ENCODE measurements at regions not wholly inside any gene's neighbourhood (a gene's known extent, or its start where the extent isn't known, plus 50 kb on each side); places are given as distances from the start of the nearest gene placed in this dataset.
"Not testable (repeated sequence)": the region's sequence is repeated elsewhere in the genome, so short reads cannot be mapped to it uniquely, and the experiment has no call there.

DNA sequence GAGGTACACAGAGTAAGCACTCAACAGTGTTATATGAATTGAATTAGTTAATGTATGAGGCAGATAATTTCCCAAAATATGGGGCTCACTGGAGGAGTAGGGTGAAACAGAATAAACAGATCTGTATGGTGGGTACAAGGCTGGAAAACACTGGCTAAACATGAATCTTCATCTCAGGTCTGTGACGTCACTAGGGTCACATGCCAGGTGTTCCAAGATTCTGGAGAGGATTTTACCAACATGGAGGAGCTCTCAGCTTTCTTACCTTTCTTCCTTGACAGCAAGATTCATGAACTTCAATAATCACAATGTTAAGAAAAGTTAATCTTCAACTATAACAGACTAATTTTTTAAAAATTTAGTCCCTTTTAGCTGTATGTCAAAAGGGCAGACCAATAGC, 385.3 kb upstream of the EYS start:
- DNase-seq; in situ Hi-C loops (cut with MboI; ENCODE audit: low pct_unique_long_range_greater_than_20kb, low sequenced_read_pairs): not testable (repeated sequence)

DNA sequence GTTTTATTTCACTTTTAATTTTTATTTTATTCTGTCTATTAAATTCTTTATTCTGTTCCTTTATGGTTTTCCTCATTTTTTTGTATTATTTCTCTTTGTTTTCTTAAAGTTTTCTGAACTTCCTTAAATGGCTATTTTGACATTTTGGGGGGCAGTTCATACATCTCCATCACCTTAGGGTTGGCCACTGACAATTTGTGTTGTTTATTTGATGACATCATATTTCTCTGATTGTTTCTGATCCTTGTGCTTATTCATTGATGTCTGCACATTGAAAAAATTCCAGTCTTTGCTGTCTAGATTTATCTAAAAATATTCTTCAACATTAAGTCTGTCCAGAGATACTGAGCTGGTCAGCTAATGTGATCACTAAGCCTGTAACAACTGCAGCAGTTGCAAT, 379.5 kb upstream of the EYS start:
- in situ Hi-C loops (cut with MboI; ENCODE audit: low pct_unique_long_range_greater_than_20kb, low sequenced_read_pairs): no loop called here

GRCh38 chr6:66082914-66083313, 375.9 kb upstream of the EYS start:
- in situ Hi-C loops (cut with MboI; ENCODE audit: low pct_unique_long_range_greater_than_20kb, low sequenced_read_pairs): no loop called here
- DNase-seq: no peak

More for the DNA sequence above, 379.5 kb upstream of the EYS start:
- DNase-seq: no peak

GRCh38 chr6:66068907-66069306, 361.9 kb upstream of the EYS start:
- no peak for DNase-seq
- in situ Hi-C loops (cut with MboI; ENCODE audit: low pct_unique_long_range_greater_than_20kb, low sequenced_read_pairs): no loop called here

GRCh38 chr6:66068033-66068432, 361.0 kb upstream of the EYS start:
- in situ Hi-C loops (cut with MboI; ENCODE audit: low pct_unique_long_range_greater_than_20kb, low sequenced_read_pairs): no loop called here
- no peak for DNase-seq

DNA sequence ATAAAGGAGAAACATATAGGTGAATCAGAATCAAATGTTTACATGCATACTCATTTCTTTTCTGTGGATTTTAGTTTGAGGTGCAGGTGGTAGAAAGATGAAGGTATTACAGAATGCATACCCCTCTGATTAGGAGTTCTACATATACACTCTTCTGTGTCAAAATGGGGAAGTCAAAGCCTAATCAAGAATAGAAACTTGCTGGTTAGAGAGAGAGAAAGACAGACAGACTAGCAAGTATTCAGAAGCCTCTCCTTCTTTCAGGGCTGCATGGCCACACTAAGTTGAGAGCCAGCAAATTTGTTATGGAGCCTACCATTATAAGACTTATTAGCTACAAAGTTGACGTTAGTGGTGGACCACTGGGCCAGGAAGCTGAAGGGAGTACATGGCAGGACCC, 358.3 kb upstream of the EYS start:
- peak; percentile 23 for DNase-seq
- in situ Hi-C loops (cut with MboI; ENCODE audit: low pct_unique_long_range_greater_than_20kb, low sequenced_read_pairs): no loop called here

GRCh38 chr6:66057034-66057433, 350.0 kb upstream of the EYS start:
- DNase-seq: no peak
- in situ Hi-C loops (cut with MboI; ENCODE audit: low pct_unique_long_range_greater_than_20kb, low sequenced_read_pairs): no loop called here

DNA sequence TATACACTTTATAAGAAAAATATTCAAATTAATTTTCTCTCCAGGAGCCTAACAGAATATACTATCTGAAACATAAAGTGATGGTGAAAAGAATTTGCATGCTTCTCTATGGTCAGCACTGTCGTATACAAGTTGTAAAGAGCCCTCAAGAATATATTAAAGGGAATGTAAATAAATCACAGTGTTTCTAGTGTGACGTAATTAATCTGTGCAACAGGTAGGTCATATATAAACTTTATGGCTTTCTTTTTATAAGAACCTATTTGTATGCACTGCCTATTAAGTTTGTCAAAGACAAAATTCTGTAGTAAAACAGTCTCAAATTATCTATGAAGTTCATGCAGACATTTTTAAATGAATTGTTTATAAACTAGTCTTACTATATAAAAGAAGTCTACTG, 347.9 kb upstream of the EYS start:
- in situ Hi-C loops (cut with MboI; ENCODE audit: low pct_unique_long_range_greater_than_20kb, low sequenced_read_pairs): no loop called here
- DNase-seq: no peak

DNA sequence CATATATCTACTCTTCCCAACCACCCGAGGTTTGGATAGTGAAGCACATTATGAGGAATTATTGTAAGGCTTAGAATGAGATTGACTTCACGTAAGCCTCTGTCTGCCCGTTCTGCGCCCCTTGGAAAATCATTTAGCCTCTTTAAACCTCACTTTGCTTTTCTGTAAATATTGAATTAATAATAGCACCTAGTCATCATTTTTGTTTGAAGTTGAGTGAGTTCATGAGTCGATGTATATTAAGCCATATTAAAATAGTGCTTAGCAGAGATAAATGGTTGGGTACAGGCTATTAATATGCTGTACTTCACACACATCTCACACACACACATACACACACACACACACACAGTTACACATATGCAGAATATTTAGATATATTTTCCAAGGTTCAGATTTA, 344.8 kb upstream of the EYS start:
- DNase-seq: no peak
- in situ Hi-C loops (cut with MboI; ENCODE audit: low pct_unique_long_range_greater_than_20kb, low sequenced_read_pairs): no loop called here

GRCh38 chr6:66048684-66049474, 341.9 kb upstream of the EYS start:
- in situ Hi-C loops (cut with MboI; ENCODE audit: low pct_unique_long_range_greater_than_20kb, low sequenced_read_pairs): no loop called here
- no peak for DNase-seq

DNA sequence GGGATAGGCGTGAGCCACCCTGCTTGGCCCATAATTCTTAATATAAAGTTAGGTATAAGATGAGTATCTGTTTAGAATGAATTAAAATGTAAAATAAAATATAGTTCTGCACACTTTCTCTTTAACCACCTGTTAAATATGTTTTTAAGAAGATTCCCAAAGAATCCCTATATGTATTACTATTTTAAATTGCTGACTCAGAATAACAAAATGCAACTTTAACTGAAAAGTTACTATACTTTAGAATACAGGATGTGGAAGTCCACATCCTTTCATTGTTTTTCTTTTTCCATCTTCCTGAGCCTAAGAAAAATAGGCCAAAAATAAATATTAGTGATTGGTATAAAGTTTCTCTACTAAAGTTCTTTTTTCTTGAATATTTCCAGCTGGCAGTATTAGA, 325.6 kb upstream of the EYS start:
- DNase-seq: no peak
- in situ Hi-C loops (cut with MboI; ENCODE audit: low pct_unique_long_range_greater_than_20kb, low sequenced_read_pairs): no loop called here

- DNase-seq: no peak
- in situ Hi-C loops (cut with MboI; ENCODE audit: low pct_unique_long_range_greater_than_20kb, low sequenced_read_pairs): no loop called here
These were observed 322.4 kb upstream of the EYS start for GRCh38 chr6:66029391-66029790.

- DNase-seq: no peak
- in situ Hi-C loops (cut with MboI; ENCODE audit: low pct_unique_long_range_greater_than_20kb, low sequenced_read_pairs): no loop called here
These were observed 292.3 kb upstream of the EYS start for GRCh38 chr6:65999288-65999791.

DNA sequence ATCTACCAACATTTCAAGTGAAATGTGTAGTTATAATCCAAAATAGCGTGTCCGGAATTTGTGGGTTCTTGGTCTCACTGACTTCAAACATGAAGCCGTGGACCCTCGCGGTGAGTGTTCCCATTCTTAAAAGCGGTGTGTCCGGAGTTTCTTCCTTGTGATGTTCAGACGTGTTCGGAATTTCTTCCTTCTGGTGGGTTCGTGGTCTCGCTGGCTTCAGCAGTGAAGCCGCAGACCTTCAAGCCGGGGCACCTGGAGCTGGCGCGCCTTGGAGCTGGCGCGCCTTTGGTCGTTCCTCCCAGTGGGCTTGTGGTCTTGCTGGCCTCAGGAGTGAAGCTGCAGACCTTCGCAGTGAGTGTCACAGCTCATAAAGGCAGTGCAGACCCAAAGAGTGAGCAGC, 291.5 kb upstream of the EYS start:
- in situ Hi-C loops (cut with MboI; ENCODE audit: low pct_unique_long_range_greater_than_20kb, low sequenced_read_pairs): no loop called here
- no peak for DNase-seq

DNA sequence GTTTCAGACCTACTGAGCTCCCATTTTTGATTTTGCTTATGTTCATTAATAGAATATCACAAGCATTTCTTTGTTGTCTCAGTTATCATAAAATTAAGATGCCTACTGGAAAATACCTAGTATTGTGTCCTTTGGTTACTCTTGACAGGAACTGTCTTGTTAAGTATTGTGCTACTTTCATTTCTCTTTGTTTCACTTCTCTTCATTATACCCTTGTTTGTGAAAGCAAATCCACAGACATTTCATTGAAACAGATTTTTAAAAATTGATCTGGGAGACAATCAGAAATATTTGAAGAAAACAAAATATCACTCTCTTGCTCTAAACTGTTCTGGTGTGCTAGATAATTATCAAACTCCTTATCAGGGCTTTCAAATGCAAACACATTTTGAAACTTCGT, 290.5 kb upstream of the EYS start:
- DNase-seq: no peak
- in situ Hi-C loops (cut with MboI; ENCODE audit: low pct_unique_long_range_greater_than_20kb, low sequenced_read_pairs): no loop called here

- in situ Hi-C loops (cut with MboI; ENCODE audit: low pct_unique_long_range_greater_than_20kb, low sequenced_read_pairs): no loop called here
These were observed 289.1 kb upstream of the EYS start for GRCh38 chr6:65996096-65996495.

DNA sequence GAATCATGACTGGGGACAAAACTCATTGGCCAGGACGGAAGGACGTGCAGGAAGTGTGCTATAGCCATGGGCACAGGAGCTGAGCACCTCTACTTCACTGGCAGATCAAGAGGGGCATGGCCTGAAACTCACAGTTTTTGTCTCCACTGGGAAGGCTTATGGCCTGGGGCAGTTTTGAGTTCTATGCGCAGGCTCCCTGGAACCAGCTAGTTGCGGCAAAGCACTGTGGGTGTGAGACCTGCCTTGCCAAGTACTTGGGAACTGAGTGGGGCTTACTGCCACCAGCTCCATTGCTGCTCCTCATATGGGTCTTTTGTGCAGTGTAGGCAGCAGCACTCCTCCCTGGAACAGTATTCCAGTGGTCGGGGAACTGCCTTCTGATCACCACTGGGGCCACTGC, 282.6 kb upstream of the EYS start:
- no peak for DNase-seq

More at GRCh38 chr6:65996096-65996495, 289.1 kb upstream of the EYS start:
- DNase-seq: no peak

DNA sequence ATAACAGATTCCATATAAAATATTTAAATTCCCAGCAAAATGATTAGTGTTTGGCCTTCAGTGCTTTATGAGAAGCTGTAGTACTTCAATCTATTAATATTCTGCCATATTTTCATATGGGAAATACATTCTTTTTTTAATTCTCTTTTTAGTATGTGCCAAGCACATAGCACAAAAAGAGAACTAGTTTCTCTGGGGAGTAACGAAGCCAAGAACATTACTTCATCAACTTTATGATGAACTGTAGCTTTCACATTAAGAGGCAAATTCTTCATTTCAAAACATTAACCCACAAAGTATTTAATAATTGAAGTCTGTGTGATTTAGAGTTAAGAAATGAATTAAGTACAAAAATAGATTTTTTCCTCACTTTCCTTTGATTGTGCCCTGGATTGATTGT, 281.0 kb upstream of the EYS start:
- DNase-seq: no peak
- in situ Hi-C loops (cut with MboI; ENCODE audit: low pct_unique_long_range_greater_than_20kb, low sequenced_read_pairs): no loop called here

More for the DNA sequence above, 282.6 kb upstream of the EYS start:
- in situ Hi-C loops (cut with MboI; ENCODE audit: low pct_unique_long_range_greater_than_20kb, low sequenced_read_pairs): no loop called here

DNA sequence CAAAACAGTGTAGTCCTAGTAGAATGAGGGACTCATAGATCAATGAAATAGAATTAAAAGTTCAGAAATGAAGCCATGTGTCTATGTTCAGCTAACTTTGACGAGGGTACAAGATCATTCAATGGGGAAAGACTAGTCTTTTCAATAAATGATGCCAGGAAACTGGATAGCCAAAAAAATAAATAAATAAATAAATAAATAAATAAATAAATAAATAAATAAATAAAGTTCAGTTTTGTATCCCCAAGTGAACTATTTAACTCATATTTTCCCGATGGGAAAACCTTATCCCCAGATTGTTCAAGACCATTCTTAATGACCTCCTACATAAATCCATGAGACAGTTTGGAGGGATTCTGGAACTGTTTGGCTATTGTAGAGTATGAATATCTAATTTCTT, 277.1 kb upstream of the EYS start:
- DNase-seq: no peak
- in situ Hi-C loops (cut with MboI; ENCODE audit: low pct_unique_long_range_greater_than_20kb, low sequenced_read_pairs): no loop called here

DNA sequence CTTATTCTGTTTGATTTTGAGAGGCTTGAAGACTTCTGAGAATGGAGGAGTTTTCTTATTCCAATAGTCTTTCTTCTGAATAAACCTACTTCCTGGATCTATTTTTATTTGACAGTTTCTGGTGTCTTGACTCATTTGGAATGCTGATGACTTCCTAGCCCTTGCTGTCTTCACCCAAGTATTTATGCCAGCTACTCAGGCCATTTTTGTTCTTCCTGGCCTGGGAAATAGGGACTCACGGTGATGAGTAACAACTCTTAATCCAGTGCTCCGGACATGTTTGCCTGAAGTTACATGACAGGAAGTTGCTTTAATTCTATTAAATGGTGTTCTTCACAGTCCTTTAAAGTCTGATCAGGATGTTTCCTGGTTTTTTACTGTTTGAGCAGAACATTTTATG, 272.1 kb upstream of the EYS start:
- no peak for DNase-seq
- in situ Hi-C loops (cut with MboI; ENCODE audit: low pct_unique_long_range_greater_than_20kb, low sequenced_read_pairs): no loop called here

- in situ Hi-C loops (cut with MboI; ENCODE audit: low pct_unique_long_range_greater_than_20kb, low sequenced_read_pairs); DNase-seq: not testable (repeated sequence)
These were observed 264.2 kb upstream of the EYS start for GRCh38 chr6:65971252-65971651.
